ENCODE measurements at regions not wholly inside any gene's neighbourhood (a gene's known extent, or its start where the extent isn't known, plus 50 kb on each side); places are given as distances from the start of the nearest gene placed in this dataset.

- in situ Hi-C loops (cut with HindIII; ENCODE audit: low pct_unique_long_range_greater_than_20kb, low sequenced_read_pairs) = no loop called here
- Histone ChIP-seq H3K27ac (ENCODE audit: low read length) (no peak overlapping the region), H3K4me3 (ENCODE audit: low read depth in 2 of 2, low read length in 2 of 2) (no peak overlapping the region), H3K36me3 (ENCODE audit: control insufficient read depth, insufficient read depth, low read length) (no peaks in the 10 kb centered on the region), H3K9me3 (ENCODE audit: control insufficient read depth, insufficient read depth, low read depth, low read length) (no peaks in the 10 kb centered on the region), H3K4me1 (ENCODE audit: control insufficient read depth, insufficient read depth, low read length) (no peaks in the 10 kb centered on the region), H3K27me3 (ENCODE audit: control insufficient read depth, insufficient read depth, low read length) (no peaks in the 10 kb centered on the region)
- intact Hi-C loops (cut with micrococcal nuclease; ENCODE audit: unreplicated experiment) = no loop called here
- no peak for TF ChIP-seq POLR2AphosphoS5 (IDR thresholded peaks at IDR 0.05; ENCODE audit: low read depth, low read length)
- TF ChIP-seq REST (IDR thresholded peaks at IDR 0.05; ENCODE audit: insufficient read depth in 1 of 2, low read depth in 2 of 2, low read length in 1 of 2) = no peak
- no peak for TF ChIP-seq SIN3A (IDR thresholded peaks at IDR 0.05; ENCODE audit: borderline replicate concordance, insufficient read depth, low read depth, low read length)
- no peak for TF ChIP-seq CTCF (IDR thresholded peaks at IDR 0.05)
- no peak for TF ChIP-seq TCF7L2 (IDR thresholded peaks at IDR 0.05; ENCODE audit: low read depth, low read length)
- ATAC-seq = no peak
- ChIA-PET CTCF (no interaction called here), POLR2A (no interaction called here)
- no peak for DNase-seq (ENCODE audit: low read depth, low spot score)
- no TSS peak for BruUV-seq (replicated peaks)
These were observed 263.8 kb upstream of the NDST3 start for GRCh38 chr4:117770269-117771102.

- CTCF ChIA-PET = no interaction called here
- H3K4me3 ChIP-seq (ENCODE audit: low read depth in 2 of 2, low read length in 2 of 2) = no peak overlapping the region
- H3K9me3 ChIP-seq (ENCODE audit: control insufficient read depth, insufficient read depth, low read depth, low read length) = no peaks in the 10 kb centered on the region
- POLR2A ChIA-PET = no interaction called here
- H3K36me3 ChIP-seq (ENCODE audit: control insufficient read depth, insufficient read depth, low read length) = no peaks in the 10 kb centered on the region
- no peaks in the 10 kb centered on the region for H3K4me1 ChIP-seq (ENCODE audit: control insufficient read depth, insufficient read depth, low read length)
- intact Hi-C loops (cut with micrococcal nuclease; ENCODE audit: unreplicated experiment) = no loop called here
- DNase-seq (ENCODE audit: low read depth, low spot score) = no peak
- ATAC-seq = no peak
- BruUV-seq (replicated peaks) = no TSS peak
- H3K27ac ChIP-seq (ENCODE audit: low read length) = no peak overlapping the region
- in situ Hi-C loops (cut with HindIII; ENCODE audit: low pct_unique_long_range_greater_than_20kb, low sequenced_read_pairs) = no loop called here
- no peak for TF ChIP-seq REST (IDR thresholded peaks at IDR 0.05; ENCODE audit: insufficient read depth in 1 of 2, low read depth in 2 of 2, low read length in 1 of 2)
- no peak for TF ChIP-seq SIN3A (IDR thresholded peaks at IDR 0.05; ENCODE audit: borderline replicate concordance, insufficient read depth, low read depth, low read length)
- no peak for TF ChIP-seq CTCF (IDR thresholded peaks at IDR 0.05)
- no peak for TF ChIP-seq POLR2AphosphoS5 (IDR thresholded peaks at IDR 0.05; ENCODE audit: low read depth, low read length)
- TF ChIP-seq TCF7L2 (IDR thresholded peaks at IDR 0.05; ENCODE audit: low read depth, low read length) = no peak
- H3K27me3 ChIP-seq (ENCODE audit: control insufficient read depth, insufficient read depth, low read length) = no peaks in the 10 kb centered on the region
These were observed 262.5 kb upstream of the NDST3 start for GRCh38 chr4:117771647-117772337.
